Panc1 (cell line): ENCODE measurements at regions not wholly inside any gene's neighbourhood (a gene's known extent, or its start where the extent isn't known, plus 50 kb on each side); places are given as distances from the start of the nearest gene placed in this dataset.

Source experiments
- POLR2AphosphoS5 ChIP-seq: IDR thresholded peaks from 2 replicates; pipeline ENCODE4 v1.6.1; 2012; ENCODE audit warnings: mild to moderate bottlenecking, low read depth, low read length, moderate library complexity
- SIN3A ChIP-seq: IDR thresholded peaks from 2 replicates; pipeline ENCODE4 v1.6.1; 2012; ENCODE audit warnings: low read depth, mild to moderate bottlenecking, low read length, moderate library complexity, borderline replicate concordance; ENCODE audit not compliant: insufficient read depth
- TCF7L2 ChIP-seq: IDR thresholded peaks from 2 replicates; pipeline ENCODE4 v1.6.1; 2011; ENCODE audit warnings: mild to moderate bottlenecking, low read depth, low read length, inconsistent platforms
- TF ChIP-seq, protein P1 (sequence below): fragments of 450-650 bp; IDR thresholded peaks from 2 replicates; pipeline ENCODE4 v1.5.1; 2017; ENCODE audit warnings: mild to moderate bottlenecking
- TF ChIP-seq, protein P2 (sequence below), 2 experiments: IDR thresholded peaks; 2 replicates each; pipeline ENCODE4 v1.6.1; 2011 to 2012; ENCODE audit warnings: low read depth in 2 of 2, control low read depth in 1 of 2, low read length in 1 of 2, mild to moderate bottlenecking in 1 of 2, moderate library complexity in 1 of 2; ENCODE audit not compliant: insufficient read depth in 1 of 2

DNA sequence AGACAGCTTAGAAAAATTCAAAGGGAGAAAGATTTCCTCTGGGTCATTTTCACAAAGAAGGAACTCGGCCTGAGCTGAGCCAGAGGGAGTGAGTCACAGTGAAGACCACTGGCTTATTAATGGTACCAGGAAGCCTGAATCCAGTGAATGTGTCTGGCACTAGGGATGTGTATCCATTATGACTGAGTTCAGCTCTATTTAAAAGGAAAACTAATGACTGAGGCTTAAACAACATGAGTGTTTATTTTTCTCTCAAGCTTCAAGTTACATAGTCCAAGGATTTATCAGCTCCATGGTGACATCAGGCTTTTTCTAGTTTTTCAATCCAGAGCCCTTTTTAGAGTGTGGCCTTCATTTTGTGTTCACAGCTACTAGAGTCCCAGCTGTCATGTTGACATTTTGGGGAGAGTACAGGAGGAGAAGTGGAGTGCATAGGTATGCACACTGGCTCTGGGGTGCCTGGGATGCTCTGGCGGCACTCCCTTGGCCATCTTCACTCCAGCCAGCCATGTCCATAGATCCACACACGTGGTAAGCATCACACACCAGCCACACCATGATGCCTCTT is 159.5 kb upstream of the ERCC6L2 start:
- TF ChIP-seq, protein P1, sequence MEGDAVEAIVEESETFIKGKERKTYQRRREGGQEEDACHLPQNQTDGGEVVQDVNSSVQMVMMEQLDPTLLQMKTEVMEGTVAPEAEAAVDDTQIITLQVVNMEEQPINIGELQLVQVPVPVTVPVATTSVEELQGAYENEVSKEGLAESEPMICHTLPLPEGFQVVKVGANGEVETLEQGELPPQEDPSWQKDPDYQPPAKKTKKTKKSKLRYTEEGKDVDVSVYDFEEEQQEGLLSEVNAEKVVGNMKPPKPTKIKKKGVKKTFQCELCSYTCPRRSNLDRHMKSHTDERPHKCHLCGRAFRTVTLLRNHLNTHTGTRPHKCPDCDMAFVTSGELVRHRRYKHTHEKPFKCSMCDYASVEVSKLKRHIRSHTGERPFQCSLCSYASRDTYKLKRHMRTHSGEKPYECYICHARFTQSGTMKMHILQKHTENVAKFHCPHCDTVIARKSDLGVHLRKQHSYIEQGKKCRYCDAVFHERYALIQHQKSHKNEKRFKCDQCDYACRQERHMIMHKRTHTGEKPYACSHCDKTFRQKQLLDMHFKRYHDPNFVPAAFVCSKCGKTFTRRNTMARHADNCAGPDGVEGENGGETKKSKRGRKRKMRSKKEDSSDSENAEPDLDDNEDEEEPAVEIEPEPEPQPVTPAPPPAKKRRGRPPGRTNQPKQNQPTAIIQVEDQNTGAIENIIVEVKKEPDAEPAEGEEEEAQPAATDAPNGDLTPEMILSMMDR = no peak
- TF ChIP-seq, protein P2, sequence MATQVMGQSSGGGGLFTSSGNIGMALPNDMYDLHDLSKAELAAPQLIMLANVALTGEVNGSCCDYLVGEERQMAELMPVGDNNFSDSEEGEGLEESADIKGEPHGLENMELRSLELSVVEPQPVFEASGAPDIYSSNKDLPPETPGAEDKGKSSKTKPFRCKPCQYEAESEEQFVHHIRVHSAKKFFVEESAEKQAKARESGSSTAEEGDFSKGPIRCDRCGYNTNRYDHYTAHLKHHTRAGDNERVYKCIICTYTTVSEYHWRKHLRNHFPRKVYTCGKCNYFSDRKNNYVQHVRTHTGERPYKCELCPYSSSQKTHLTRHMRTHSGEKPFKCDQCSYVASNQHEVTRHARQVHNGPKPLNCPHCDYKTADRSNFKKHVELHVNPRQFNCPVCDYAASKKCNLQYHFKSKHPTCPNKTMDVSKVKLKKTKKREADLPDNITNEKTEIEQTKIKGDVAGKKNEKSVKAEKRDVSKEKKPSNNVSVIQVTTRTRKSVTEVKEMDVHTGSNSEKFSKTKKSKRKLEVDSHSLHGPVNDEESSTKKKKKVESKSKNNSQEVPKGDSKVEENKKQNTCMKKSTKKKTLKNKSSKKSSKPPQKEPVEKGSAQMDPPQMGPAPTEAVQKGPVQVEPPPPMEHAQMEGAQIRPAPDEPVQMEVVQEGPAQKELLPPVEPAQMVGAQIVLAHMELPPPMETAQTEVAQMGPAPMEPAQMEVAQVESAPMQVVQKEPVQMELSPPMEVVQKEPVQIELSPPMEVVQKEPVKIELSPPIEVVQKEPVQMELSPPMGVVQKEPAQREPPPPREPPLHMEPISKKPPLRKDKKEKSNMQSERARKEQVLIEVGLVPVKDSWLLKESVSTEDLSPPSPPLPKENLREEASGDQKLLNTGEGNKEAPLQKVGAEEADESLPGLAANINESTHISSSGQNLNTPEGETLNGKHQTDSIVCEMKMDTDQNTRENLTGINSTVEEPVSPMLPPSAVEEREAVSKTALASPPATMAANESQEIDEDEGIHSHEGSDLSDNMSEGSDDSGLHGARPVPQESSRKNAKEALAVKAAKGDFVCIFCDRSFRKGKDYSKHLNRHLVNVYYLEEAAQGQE (IDR thresholded peaks at IDR 0.05; ENCODE audit: insufficient read depth in 1 of 2, low read depth in 2 of 2, low read length in 1 of 2) = no peak
- TF ChIP-seq POLR2AphosphoS5 (no peak), SIN3A (no peak), TCF7L2 (no peak)
